SU-DHL-6 (cell line): ENCODE measurements at regions not wholly inside any gene's neighbourhood (a gene's known extent, or its start where the extent isn't known, plus 50 kb on each side); places are given as distances from the start of the nearest gene placed in this dataset.

Experiments
- H2AFZ ChIP-seq: fragments of 200-600 bp; sonication (generic); 2 replicates; pipeline ENCODE4 v1.6.1; 2014; ENCODE audit warnings: low read depth, mild to moderate bottlenecking, moderate library complexity, mixed read lengths, antibody characterized with exemption, low read length; ENCODE audit not compliant: severe bottlenecking
- H3F3A ChIP-seq: fragments of 200-600 bp; shearing (Covaris generic); 2 replicates; pipeline ENCODE4 v1.6.0; 2016; ENCODE audit warnings: antibody characterized with exemption, mild to moderate bottlenecking; ENCODE audit not compliant: insufficient read depth
- H3K27ac ChIP-seq: fragments of 200-600 bp; sonication (generic); 2 replicates; pipeline ENCODE4 v1.5.1; 2016; ENCODE audit warnings: low read depth, mild to moderate bottlenecking, low read length, moderate library complexity, mixed read lengths
- H3K27me3 ChIP-seq: fragments of 200-600 bp; sonication (generic), shearing (Covaris generic); 2 replicates; pipeline ENCODE4 v1.6.0; 2014; ENCODE audit warnings: mild to moderate bottlenecking, low read length
- H3K36me3 ChIP-seq: fragments of 200-600 bp; sonication (generic); 2 replicates; pipeline ENCODE4 v1.6.1; 2014; ENCODE audit warnings: mild to moderate bottlenecking, low read length, mixed read lengths
- H3K4me2 ChIP-seq: fragments of 300-600, 200-600 bp; shearing (Covaris generic), sonication (generic); 2 replicates; pipeline ENCODE4 v1.6.0; 2014; ENCODE audit warnings: low read length, low read depth, mild to moderate bottlenecking; ENCODE audit not compliant: poor library complexity, severe bottlenecking
- H3K4me3 ChIP-seq: fragments of 200-600 bp; sonication (generic); 2 replicates; pipeline ENCODE4 v1.5.1; 2014; ENCODE audit warnings: antibody characterized with exemption, low read length, mild to moderate bottlenecking, mixed read lengths; ENCODE audit not compliant: insufficient read depth, poor library complexity, severe bottlenecking
- H3K79me2 ChIP-seq: fragments of 200-600 bp; sonication (generic); 2 replicates; pipeline ENCODE4 v1.6.1; 2014; ENCODE audit warnings: mild to moderate bottlenecking, low read length, moderate library complexity; ENCODE audit not compliant: insufficient read depth
- H3K9ac ChIP-seq: fragments of 200-600 bp; sonication (generic); 2 replicates; pipeline ENCODE4 v1.7.0; 2014; ENCODE audit warnings: mild to moderate bottlenecking, low read length
- H3K9me2 ChIP-seq: fragments of 200-600 bp; sonication (generic); replicated peaks from 2 replicates; pipeline ENCODE4 v1.6.1; 2014; ENCODE audit warnings: low read length; ENCODE audit not compliant: insufficient read depth
- H3K9me3 ChIP-seq: fragments of 200-600 bp; sonication (generic); 2 replicates; pipeline ENCODE4 v1.6.1; 2014; ENCODE audit warnings: low read length, mixed read lengths; ENCODE audit not compliant: insufficient read depth
- H4K20me1 ChIP-seq: fragments of 200-600 bp; sonication (generic); 2 replicates; pipeline ENCODE4 v1.6.1; 2014; ENCODE audit warnings: low read depth, mild to moderate bottlenecking, antibody characterized with exemption, low read length, moderate library complexity, mixed read lengths
- CTCF ChIP-seq: fragments of 200-600 bp; sonication (generic); IDR thresholded peaks from one replicate; pipeline ENCODE4 v1.5.1; 2017; ENCODE audit warnings: antibody characterized with exemption, mild to moderate bottlenecking, low read length, moderate library complexity; ENCODE audit not compliant: insufficient read depth, poor library complexity, severe bottlenecking
- EZH2phosphoT487 ChIP-seq: fragments of 200-600 bp; sonication (generic), shearing (Covaris generic); conservative IDR thresholded peaks from 2 replicates; pipeline ENCODE4 v1.6.1; 2018; ENCODE audit warnings: mild to moderate bottlenecking, antibody characterized with exemption, low read length, moderate library complexity, mixed read lengths

- no peaks in the 10 kb centered on the region for H3K27me3 ChIP-seq
- TF ChIP-seq EZH2phosphoT487 (no peak), CTCF (no peak)
- H2AFZ ChIP-seq = no peak overlapping the region
- no peak overlapping the region for H3K4me3 ChIP-seq
- no peaks in the 10 kb centered on the region for H3F3A ChIP-seq
- no peaks in the 10 kb centered on the region for H3K36me3 ChIP-seq
- no peak overlapping the region for H3K9ac ChIP-seq
- no peaks in the 10 kb centered on the region for H3K9me3 ChIP-seq
- no peak overlapping the region for H3K27ac ChIP-seq
- H3K4me2 ChIP-seq = no peak overlapping the region
- no peaks in the 10 kb centered on the region for H3K9me2 ChIP-seq
- H3K79me2 ChIP-seq = no peaks in the 10 kb centered on the region
- H4K20me1 ChIP-seq = no peaks in the 10 kb centered on the region
Measured at GRCh38 chr3:182325213-182325950, 467.9 kb upstream of the ATP11B start.

- no peaks in the 10 kb centered on the region for H3K27me3 ChIP-seq
- H4K20me1 ChIP-seq = no peaks in the 10 kb centered on the region
- no peak overlapping the region for H3K9ac ChIP-seq
- TF ChIP-seq EZH2phosphoT487 (no peak), CTCF (no peak)
- H3K4me2 ChIP-seq = no peak overlapping the region
- H3K4me3 ChIP-seq = no peak overlapping the region
- no peaks in the 10 kb centered on the region for H3K9me3 ChIP-seq
- H3K36me3 ChIP-seq = no peaks in the 10 kb centered on the region
- H3K9me2 ChIP-seq = no peaks in the 10 kb centered on the region
- no peaks in the 10 kb centered on the region for H3K79me2 ChIP-seq
- H3F3A ChIP-seq = no peaks in the 10 kb centered on the region
- no peak overlapping the region for H2AFZ ChIP-seq
- H3K27ac ChIP-seq = no peak overlapping the region
Measured at GRCh38 chr3:182327196-182327681, 466.1 kb upstream of the ATP11B start.

- no peak overlapping the region for H2AFZ ChIP-seq
- no peaks in the 10 kb centered on the region for H3K9me3 ChIP-seq
- H3K27me3 ChIP-seq = no peaks in the 10 kb centered on the region
- H3K79me2 ChIP-seq = no peaks in the 10 kb centered on the region
- no peak overlapping the region for H3K4me3 ChIP-seq
- no peak overlapping the region for H3K27ac ChIP-seq
- H3K36me3 ChIP-seq = no peaks in the 10 kb centered on the region
- no peak overlapping the region for H3K4me2 ChIP-seq
- H3K9me2 ChIP-seq = no peaks in the 10 kb centered on the region
- no peak overlapping the region for H3K9ac ChIP-seq
- H3F3A ChIP-seq = no peaks in the 10 kb centered on the region
- TF ChIP-seq CTCF = no peak
- no peak for TF ChIP-seq EZH2phosphoT487
- no peaks in the 10 kb centered on the region for H4K20me1 ChIP-seq
Measured at GRCh38 chr3:182330646-182331045, 462.7 kb upstream of the ATP11B start.
